ENCODE measurements at regions not wholly inside any gene's neighbourhood (a gene's known extent, or its start where the extent isn't known, plus 50 kb on each side); places are given as distances from the start of the nearest gene placed in this dataset.

DNA sequence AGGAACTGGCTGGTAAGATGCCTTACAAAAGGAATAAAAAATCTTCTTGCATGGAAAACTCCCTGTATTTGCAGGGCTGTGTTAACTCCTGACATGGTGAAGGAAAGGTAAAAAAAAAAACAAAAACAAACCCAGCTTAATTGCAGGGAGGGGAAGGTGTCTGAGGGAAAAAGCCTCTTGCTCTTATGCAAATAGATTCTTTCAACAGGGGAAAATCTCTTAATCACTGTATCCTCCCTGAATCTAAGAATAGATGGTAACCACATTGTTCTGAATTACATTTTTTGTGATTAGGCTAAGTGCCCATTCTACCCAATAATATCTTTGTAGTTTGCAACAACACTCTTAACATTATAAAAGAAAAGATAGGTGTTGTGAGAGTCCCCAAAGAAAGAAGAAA is 172.6 kb downstream of the RBM46 start:
- TF ChIP-seq, protein P1, sequence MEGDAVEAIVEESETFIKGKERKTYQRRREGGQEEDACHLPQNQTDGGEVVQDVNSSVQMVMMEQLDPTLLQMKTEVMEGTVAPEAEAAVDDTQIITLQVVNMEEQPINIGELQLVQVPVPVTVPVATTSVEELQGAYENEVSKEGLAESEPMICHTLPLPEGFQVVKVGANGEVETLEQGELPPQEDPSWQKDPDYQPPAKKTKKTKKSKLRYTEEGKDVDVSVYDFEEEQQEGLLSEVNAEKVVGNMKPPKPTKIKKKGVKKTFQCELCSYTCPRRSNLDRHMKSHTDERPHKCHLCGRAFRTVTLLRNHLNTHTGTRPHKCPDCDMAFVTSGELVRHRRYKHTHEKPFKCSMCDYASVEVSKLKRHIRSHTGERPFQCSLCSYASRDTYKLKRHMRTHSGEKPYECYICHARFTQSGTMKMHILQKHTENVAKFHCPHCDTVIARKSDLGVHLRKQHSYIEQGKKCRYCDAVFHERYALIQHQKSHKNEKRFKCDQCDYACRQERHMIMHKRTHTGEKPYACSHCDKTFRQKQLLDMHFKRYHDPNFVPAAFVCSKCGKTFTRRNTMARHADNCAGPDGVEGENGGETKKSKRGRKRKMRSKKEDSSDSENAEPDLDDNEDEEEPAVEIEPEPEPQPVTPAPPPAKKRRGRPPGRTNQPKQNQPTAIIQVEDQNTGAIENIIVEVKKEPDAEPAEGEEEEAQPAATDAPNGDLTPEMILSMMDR (IDR thresholded peaks at IDR 0.05; ENCODE audit: insufficient read depth, low read length), result no peak
- TF ChIP-seq POLR2AphosphoS5 (IDR thresholded peaks at IDR 0.05; ENCODE audit: low read depth), result no peak
- TF ChIP-seq SPI1 (IDR thresholded peaks at IDR 0.05; ENCODE audit: borderline replicate concordance, low read depth), result no peak
- no peak for TF ChIP-seq GABPA (IDR thresholded peaks at IDR 0.05; ENCODE audit: low read depth)
